NCI-H1930 (cell line): ENCODE measurements at regions not wholly inside any gene's neighbourhood (a gene's known extent, or its start where the extent isn't known, plus 50 kb on each side); places are given as distances from the start of the nearest gene placed in this dataset.

ENCODE experiments used
- DNase-seq, 2 experiments: peaks; one replicate each; lab custom pipeline; 2025; lab: John Stamatoyannopoulos, UW

GRCh38 chr14:95466506-95466905, 49.9 kb downstream of the SYNE3 start:
- DNase-seq = no peak

DNA sequence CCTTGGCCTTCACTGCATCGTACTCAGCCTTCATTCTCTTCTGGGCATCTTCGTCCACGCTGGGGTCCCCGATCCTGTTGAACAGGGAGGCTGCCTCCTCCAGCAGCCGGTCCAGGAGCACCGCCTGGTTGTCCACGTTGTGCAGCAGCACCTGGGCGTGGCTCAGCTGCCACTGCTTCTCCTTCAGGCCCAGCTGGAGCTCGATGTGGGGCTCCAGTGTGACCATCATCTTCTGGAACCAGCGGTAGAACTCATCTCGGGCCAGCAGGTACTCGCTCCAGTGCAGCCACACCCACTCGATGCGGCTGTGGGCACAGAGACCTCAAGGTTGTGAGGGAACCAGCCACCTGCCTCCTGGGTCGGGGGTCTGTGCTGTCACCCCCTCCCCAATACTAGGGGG, 50.5 kb downstream of the SYNE3 start:
- no peak for DNase-seq

- no peak for DNase-seq
Measured at GRCh38 chr14:95465358-95465757, 51.1 kb downstream of the SYNE3 start.

DNA sequence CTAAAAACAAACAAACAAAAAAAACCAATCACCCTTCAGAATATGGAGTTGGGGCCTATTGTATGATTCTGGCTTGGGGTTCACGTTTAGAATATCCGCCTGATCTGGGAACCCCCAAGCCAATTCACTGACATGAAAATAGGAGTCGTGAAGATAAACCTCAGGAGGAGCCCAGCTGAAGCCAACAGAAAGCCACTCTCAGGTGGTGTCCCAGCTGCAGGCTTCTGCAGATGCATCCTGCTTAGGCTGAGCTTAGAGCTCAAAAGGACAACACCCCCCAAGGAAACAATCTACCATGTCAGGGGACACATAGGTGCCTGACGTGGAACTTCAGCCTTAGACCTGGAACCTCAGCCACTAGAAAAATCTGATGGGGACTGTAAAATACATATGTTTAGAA, 51.9 kb downstream of the SYNE3 start:
- no peak for DNase-seq

DNA sequence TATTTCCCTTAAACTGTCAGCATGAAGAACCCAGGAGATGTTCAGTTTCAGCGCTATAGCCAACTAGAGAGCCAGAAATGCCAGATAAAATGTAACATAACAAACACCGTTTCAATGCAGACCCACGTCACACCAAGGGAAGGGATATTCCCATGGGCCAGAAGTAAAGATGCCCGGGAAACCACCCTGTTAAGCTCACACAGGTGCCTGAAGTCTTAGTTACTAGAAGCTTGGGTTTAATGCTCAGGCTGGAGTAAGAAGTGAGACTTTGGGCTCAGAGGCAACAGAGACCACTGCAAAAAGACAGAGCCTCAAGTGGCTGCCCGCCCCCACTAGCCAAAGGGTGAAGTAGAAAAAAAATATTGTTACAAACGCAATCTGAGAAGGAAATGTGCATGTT, 52.3 kb downstream of the SYNE3 start:
- no peak for DNase-seq

- peak in 1 of 2 experiments; percentile 49 for DNase-seq
Measured at GRCh38 chr14:95463171-95463901, 53.1 kb downstream of the SYNE3 start.

DNA sequence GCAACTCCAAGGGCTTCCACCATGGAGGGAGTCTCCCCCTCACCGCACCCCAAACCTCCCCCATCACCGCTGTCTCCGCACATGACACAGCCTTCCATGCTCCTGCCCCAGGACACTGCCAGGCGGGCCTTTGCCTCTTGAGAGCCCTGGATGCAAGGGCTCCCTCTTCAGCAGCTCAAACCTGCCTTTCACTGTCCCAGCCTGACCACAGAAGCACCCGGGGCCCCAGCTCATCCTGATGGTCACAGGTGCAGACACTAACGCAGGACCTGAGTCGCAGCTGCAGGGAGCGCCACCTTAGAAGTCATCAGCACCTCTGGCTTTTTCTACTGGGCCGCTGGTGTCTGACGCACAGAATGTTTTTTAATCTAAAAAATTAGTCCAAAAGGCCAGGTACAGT, 54.0 kb downstream of the SYNE3 start:
- no peak for DNase-seq

DNA sequence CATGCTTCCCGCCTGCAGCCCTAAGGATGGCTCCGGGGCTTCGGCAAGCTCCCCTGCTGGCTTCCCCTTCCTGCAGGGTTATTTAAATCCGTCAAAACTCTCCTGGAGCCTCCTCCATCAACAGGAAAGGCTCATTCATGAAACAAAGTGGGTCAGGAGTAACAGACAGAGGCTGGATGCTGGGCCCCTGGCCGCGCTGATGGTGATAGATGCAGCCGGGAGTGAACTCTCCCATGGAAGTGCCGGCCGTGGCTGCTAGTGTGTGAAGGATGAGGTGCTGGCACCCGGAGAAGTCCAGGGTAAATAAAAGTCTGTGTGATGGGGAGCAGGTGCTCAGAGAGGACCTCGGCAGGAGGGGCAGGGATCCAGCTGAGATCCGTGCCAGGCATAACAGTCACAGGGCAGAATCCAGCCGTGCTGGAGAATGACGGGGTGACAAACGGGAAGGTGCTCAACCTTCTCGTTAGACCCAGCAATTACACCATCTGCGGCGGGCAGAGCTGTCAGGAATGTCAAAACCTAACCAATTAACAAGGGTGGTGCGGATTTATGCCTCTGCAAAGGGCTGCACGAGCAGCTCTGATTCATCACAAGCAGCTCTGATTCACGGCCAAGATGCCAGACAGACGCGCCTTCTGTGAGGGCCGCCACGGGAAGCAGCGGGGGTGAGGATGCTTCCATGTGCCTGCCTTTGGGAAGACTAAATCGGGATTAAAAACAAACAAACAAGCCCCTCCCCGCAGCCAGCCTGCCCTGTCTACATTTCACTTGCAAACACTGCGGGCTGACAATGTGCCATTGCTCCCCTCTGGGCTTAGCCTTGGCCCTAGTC, 55.6 kb downstream of the SYNE3 start:
- DNase-seq = no peak

DNA sequence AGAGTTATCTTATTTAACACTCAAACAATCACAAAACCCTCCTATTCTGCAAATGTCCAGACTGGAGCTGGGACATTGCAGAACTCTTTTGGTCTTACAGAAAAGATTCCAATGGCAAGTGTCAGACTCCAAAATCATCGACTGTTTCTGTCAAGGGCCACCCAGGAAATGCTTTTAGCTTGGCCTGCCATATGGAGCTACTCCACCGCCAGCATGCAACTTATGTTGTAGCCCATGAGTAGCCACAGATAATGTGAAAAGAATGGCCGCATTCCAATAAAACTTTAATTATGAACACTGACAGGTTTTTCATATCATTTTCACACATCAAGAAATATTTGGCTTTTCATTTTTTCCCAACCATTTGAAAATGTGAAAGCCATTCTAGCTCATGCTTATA, 57.5 kb downstream of the SYNE3 start:
- DNase-seq = no peak

DNA sequence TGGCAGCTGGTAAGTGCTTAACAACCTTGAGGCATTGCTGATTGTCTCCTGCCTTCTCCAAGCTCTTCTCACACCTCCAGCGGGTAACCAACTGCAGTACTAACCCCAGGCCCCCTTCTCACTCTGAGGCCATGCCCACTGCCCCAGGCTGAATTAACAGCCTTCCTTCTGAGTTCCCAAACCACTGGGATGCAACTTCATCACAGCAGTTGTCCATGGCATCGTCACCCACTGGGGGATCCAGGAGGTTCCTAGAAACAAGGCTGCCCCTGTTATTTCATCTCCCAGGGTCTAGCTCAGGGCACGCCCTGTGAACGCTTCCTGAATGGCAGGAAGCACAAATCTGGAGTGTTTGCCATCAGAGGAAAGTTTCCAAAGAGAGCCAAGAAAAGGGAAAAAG, 58.0 kb downstream of the SYNE3 start:
- DNase-seq = no peak

DNA sequence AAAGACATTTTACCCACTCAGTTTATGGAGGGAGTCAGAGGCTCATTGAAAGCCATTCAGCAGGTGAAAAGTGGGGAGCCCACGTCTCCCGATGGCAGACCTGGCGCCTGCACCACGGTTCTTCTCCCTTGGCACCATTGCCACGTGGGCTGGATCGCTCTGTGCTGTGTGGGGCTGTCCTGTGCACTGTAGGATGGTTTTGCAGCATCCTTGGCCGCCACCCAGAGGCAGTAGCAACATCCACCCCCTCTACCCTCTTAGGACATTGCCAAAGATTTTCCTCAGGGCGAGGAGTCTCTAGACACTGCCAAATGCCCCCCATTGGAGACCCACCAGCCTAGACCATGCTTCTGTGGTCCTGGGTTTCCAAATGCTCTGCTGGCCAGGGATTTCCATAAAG, 60.2 kb downstream of the SYNE3 start:
- no peak for DNase-seq

GRCh38 chr14:95455246-95455645, 61.2 kb downstream of the SYNE3 start:
- no peak for DNase-seq

- no peak for DNase-seq
Measured at GRCh38 chr14:95453713-95453980, 62.8 kb downstream of the SYNE3 start.

- no peak for DNase-seq
Measured at GRCh38 chr14:95452893-95453712, 63.3 kb downstream of the SYNE3 start.

DNA sequence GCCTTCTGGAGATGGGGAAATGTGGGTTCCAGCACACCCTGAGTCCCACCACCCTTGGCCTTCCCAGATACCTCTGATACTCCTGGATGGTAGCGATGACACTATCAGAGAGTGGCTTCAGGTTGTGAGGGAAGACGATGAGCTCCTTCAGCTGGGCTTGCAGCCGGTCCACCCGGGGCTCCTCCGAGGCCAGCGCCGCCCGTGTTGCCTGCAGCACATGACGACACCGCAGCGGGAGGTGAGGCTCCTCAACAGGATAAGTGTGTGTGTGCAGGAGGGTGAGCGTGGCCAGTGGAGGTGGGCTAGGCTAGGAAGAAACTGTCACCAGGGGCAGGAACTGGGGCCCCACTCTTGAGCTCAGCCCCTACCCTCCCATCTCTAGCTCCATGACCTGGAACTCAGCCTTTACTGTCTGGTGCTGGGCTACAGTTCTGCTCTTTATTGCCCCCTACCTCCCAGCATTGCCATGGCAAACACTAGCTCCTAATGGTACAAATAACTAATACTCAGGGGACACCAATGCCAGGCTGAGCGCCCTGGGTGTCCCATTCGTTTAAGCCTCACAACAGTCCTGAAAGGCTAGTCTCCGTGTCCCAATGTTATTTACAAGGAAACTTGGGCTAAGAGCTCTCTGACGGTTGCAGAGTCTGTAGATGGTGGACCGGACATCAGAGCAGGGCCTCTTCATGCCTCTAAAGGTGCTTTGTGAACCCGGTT, 64.1 kb downstream of the SYNE3 start:
- no peak for DNase-seq

DNA sequence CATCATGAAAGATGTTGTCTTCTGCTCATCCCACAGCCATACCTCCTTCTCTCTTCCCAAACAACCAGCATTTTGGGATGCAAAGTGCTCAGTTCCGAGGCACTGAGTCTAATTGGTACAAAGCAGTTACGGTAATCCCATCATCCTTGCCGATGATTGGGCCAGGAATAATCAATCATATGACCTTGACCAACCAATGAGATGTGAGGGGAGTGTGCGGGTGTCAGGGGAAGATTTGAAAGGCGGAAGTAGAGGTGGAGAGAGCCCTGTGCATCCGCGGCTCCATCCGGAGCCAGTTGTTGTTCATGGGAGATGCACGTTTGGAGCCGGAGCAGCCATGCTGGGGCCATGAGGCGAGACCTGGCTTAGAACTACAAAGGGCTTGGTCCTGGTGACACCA, 67.3 kb downstream of the SYNE3 start:
- DNase-seq = no peak

DNA sequence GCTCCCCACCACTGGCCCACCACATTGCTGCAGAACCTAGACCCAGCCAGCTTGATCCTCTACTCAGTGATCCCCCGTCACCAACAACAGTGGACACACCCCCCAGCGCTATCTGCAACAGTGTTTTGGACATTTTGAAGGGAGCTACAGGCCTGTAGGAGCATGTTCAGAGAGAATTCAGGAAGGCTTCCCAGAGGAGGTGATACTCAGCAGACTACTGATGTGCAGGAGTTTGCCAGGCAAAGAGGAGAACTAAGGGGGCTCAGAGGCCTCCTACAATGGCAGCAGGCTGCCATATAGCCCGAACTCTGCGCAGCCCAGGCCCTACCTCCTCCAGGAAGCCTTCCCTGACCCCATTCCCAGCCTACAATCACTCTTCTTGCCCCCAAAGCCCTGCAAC, 70.0 kb downstream of the SYNE3 start:
- no peak for DNase-seq

DNA sequence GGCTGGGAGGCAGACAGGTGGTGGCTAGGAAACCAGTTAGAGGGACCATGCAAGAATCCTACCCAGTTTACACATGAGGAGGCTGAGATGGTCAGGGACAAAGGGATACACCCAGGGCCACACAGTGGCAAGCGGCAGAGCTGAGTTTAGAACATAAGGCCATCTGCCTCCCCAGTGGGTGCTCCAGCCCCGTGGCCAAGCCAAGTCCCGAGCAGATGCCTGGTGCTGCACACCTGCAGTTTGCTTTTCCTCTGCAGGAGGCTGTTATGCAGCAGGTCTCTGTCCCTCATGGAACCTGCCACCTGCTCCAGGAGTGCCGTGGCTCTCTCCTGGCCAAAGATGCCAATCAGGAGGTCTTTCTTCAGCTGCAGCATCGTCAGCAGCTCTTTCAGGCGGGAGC, 70.8 kb downstream of the SYNE3 start:
- no peak for DNase-seq

GRCh38 chr14:95445161-95445560, 71.3 kb downstream of the SYNE3 start:
- no peak for DNase-seq

GRCh38 chr14:95444132-95445129, 72.0 kb downstream of the SYNE3 start:
- DNase-seq = no peak

DNA sequence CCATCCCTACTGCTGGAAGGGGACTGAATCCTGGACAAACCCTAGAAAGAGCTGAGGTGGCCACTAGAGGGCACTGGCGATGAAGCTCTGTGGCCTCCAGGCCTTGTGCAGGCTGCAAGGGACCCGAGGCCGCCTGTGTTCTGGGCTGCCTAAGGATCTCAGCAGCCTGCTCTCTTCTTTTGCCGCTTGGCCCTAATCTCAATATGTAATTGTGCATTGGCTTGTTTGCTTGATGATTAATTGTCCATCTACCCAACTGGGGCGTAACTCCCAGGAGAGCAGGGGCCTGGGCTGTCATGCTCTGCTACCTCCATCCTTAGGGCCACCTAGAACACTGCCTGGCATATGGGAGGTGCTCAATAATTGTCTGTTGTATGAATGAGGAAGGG, 73.8 kb downstream of the SYNE3 start:
- DNase-seq = peak; percentile 12 to 61
